ENCODE measurements at regions not wholly inside any gene's neighbourhood (a gene's known extent, or its start where the extent isn't known, plus 50 kb on each side); places are given as distances from the start of the nearest gene placed in this dataset.

GRCh38 chr4:14792702-14793227 lies 209.5 kb upstream of the CPEB2 start:
- Histone ChIP-seq H4K20me1 (replicated peaks in 1 of 2; ENCODE audit: control insufficient read depth in 1 of 2, insufficient read depth in 2 of 2, low read length in 2 of 2) (no peaks in the 10 kb centered on the region), H3K79me2 (ENCODE audit: control insufficient read depth in 1 of 2, insufficient read depth in 2 of 2, low read length in 2 of 2) (no peaks in the 10 kb centered on the region), H3K9me3 (ENCODE audit: insufficient read depth in 2 of 2, low read depth in 1 of 2, low read length in 1 of 2) (peaks cover 0 to 12% of the 10 kb centered on the region in 2 experiments; a peak in 2 of 4 replicates), H3K27me3 (replicated peaks in 1 of 4; ENCODE audit: control insufficient read depth in 3 of 4, extremely low read depth in 1 of 4, insufficient read depth in 3 of 4, low read length in 3 of 4) (no peaks in the 10 kb centered on the region), H3K4ac (replicated peaks; ENCODE audit: insufficient read length, low read depth, low read length) (no peak overlapping the region), H3K9ac (replicated peaks in 1 of 4; ENCODE audit: extremely low read depth in 1 of 4, low read depth in 3 of 4, low read length in 3 of 4) (no peak overlapping the region), H4K8ac (ENCODE audit: extremely low read depth, insufficient read depth, low read length) (no peak overlapping the region), H2AFZ (ENCODE audit: low read length) (no peak overlapping the region), H2BK20ac (ENCODE audit: low read length) (no peak overlapping the region), H2BK15ac (ENCODE audit: low read length) (no peak overlapping the region), H2BK120ac (replicated peaks; ENCODE audit: low read depth, low read length) (no peak overlapping the region), H3K36me3 (ENCODE audit: control insufficient read depth in 2 of 4, insufficient read depth in 4 of 4, low read length in 3 of 4) (no peaks in the 10 kb centered on the region), H3K23ac (ENCODE audit: insufficient read length) (no peak overlapping the region), H2BK12ac (ENCODE audit: low read depth, low read length) (no peak overlapping the region), H3K14ac (ENCODE audit: insufficient read length) (no peak overlapping the region), H3K56ac (replicated peaks; ENCODE audit: insufficient read length, low read depth, low read length) (no peak overlapping the region), H2AK5ac (ENCODE audit: low read depth, low read length) (no peak overlapping the region), H3K18ac (ENCODE audit: extremely low read depth, low read length) (no peak overlapping the region), H3K4me2 (ENCODE audit: insufficient read depth in 1 of 2, low read depth in 2 of 2, low read length in 2 of 2) (no peak overlapping the region), H2BK5ac (ENCODE audit: low read depth, low read length) (no peak overlapping the region), H3K4me3 (ENCODE audit: extremely low read depth in 1 of 4, insufficient read depth in 2 of 4, low read depth in 3 of 4, low read length in 4 of 4) (no peak overlapping the region), H3K4me1 (replicated peaks in 1 of 4; ENCODE audit: control insufficient read depth in 3 of 4, insufficient read depth in 4 of 4, low read length in 3 of 4) (no peaks in the 10 kb centered on the region), H4K91ac (replicated peaks; ENCODE audit: insufficient read length, low read length) (no peak overlapping the region), H3K79me1 (ENCODE audit: low read depth, low read length) (no peaks in the 10 kb centered on the region), H3K23me2 (ENCODE audit: low read depth, low read length) (no peaks in the 10 kb centered on the region), H3K27ac (ENCODE audit: low read depth, low read length) (no peak overlapping the region), H4K5ac (ENCODE audit: insufficient read length, low read depth, low read length) (no peak overlapping the region)
- DNase-seq (ENCODE audit: low read depth in 1 of 2, low spot score in 2 of 2) (no peak), FAIRE-seq (no peak)
- POLR2A ChIA-PET (ENCODE audit: partially characterized antibody): no interaction called here
- TF ChIP-seq CTCF (IDR thresholded peaks at IDR 0.05; ENCODE audit: control extremely low read depth in 1 of 3, insufficient read depth in 1 of 3, low read depth in 1 of 3, low read length in 3 of 3) (peak in 1 of 3 experiments; percentile 7; a peak in 1 of 4 replicates), EP300 (IDR thresholded peaks at IDR 0.05; ENCODE audit: borderline replicate concordance in 1 of 2, low read depth in 2 of 2, low read length in 2 of 2) (no peak)
- CTCF ChIA-PET (ENCODE audit: partially characterized antibody): no interaction called here

Data from H1 (cell line).